ENCODE measurements at regions not wholly inside any gene's neighbourhood (a gene's known extent, or its start where the extent isn't known, plus 50 kb on each side); places are given as distances from the start of the nearest gene placed in this dataset.

DNA sequence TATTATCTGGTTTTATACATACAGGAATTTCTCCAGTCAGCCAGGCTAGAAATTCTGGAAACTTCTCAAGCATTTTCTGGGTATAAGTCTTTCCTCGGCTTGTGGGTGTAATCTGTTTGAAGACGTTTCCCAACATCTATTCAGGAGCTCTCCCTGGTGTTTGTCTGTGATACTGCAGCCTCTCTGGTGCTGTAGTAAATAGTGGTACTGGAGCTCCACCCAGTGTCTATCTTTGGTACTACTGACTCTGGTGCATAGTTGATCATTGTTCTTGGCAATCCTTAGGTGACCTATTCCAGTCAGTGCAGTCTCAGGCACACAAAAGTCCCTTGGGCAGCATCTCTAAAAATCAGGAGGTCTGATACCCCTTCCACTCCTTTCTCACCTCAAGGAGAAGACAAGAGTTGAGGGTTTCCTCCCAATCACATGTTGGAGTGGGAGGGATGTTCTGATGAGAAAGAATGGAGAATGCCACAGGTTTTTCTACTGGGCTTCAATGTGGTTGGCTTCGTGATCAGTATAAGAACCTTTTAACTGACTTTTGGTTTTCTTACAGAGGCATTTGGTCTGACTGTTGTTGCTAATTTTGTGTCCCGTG is 115.5 kb downstream of the CYSLTR2 start:
- TF ChIP-seq, protein P1, sequence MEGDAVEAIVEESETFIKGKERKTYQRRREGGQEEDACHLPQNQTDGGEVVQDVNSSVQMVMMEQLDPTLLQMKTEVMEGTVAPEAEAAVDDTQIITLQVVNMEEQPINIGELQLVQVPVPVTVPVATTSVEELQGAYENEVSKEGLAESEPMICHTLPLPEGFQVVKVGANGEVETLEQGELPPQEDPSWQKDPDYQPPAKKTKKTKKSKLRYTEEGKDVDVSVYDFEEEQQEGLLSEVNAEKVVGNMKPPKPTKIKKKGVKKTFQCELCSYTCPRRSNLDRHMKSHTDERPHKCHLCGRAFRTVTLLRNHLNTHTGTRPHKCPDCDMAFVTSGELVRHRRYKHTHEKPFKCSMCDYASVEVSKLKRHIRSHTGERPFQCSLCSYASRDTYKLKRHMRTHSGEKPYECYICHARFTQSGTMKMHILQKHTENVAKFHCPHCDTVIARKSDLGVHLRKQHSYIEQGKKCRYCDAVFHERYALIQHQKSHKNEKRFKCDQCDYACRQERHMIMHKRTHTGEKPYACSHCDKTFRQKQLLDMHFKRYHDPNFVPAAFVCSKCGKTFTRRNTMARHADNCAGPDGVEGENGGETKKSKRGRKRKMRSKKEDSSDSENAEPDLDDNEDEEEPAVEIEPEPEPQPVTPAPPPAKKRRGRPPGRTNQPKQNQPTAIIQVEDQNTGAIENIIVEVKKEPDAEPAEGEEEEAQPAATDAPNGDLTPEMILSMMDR (IDR thresholded peaks at IDR 0.05; ENCODE audit: poor library complexity, severe bottlenecking), result peak; percentile 98
- no peak for TF ChIP-seq EZH2 (IDR thresholded peaks at IDR 0.05; ENCODE audit: borderline replicate concordance, insufficient read depth, low read length, poor library complexity, severe bottlenecking)
- TF ChIP-seq TAF1 (IDR thresholded peaks at IDR 0.05; ENCODE audit: low read depth), result no peak

All from neural cell (in vitro differentiated cells).